ENCODE measurements at regions not wholly inside any gene's neighbourhood (a gene's known extent, or its start where the extent isn't known, plus 50 kb on each side); places are given as distances from the start of the nearest gene placed in this dataset.
"Not testable (repeated sequence)": the region's sequence is repeated elsewhere in the genome, so short reads cannot be mapped to it uniquely, and the experiment has no call there.

GRCh38 chrX:13482746-13483541 is 86.5 kb upstream of the EGFL6 start:
- no peak overlapping the region for H3K4ac ChIP-seq (ENCODE audit: low read depth, low read length)
- no peak overlapping the region for H4K8ac ChIP-seq (replicated peaks; ENCODE audit: insufficient read length, low read depth, low read length)
- peaks cover 3% of the 10 kb centered on the region; the same call in 1 of the 2 replicates for H3K4me1 ChIP-seq (ENCODE audit: insufficient read depth, low read length)
- no peaks in the 10 kb centered on the region for H3K79me2 ChIP-seq (ENCODE audit: insufficient read depth, low read length)
- H3T11ph ChIP-seq (ENCODE audit: low read length) = no peak overlapping the region
- no peak overlapping the region for H3K27ac ChIP-seq (ENCODE audit: insufficient read length, low read depth, low read length)
- H2BK12ac ChIP-seq (ENCODE audit: insufficient read length, low read depth, low read length) = no peak overlapping the region
- H3K18ac ChIP-seq (ENCODE audit: insufficient read length, low read depth, low read length) = no peak overlapping the region
- peaks cover 63 to 66% of the 10 kb centered on the region in 2 experiments for H3K9me3 Mint-ChIP-seq
- no peak overlapping the region for H3K9ac ChIP-seq (ENCODE audit: extremely low read depth, insufficient read length, low read length)
- no peak overlapping the region for H4K91ac ChIP-seq (ENCODE audit: insufficient read length, low read depth, low read length)
- no peak overlapping the region for H3K4me2 ChIP-seq (ENCODE audit: insufficient read depth, insufficient read length, low read length)
- no peak overlapping the region for H4K5ac ChIP-seq (ENCODE audit: insufficient read length, low read depth, low read length)
- no peaks in the 10 kb centered on the region for H4K20me1 ChIP-seq (ENCODE audit: control insufficient read depth, insufficient read depth, insufficient read length)
- no peak overlapping the region for H3K23ac ChIP-seq (ENCODE audit: insufficient read length, low read depth, low read length)
- no peak for DNase-seq
- H3K14ac ChIP-seq (ENCODE audit: insufficient read depth, low read length) = no peak overlapping the region
- no peaks in the 10 kb centered on the region for H3K79me1 ChIP-seq (ENCODE audit: insufficient read depth, low read depth, low read length, poor library complexity, severe bottlenecking)
- H2BK5ac ChIP-seq (ENCODE audit: insufficient read length, low read length) = no peak overlapping the region
- H3K9me3 ChIP-seq (ENCODE audit: control insufficient read depth, low read depth, low read length) = peaks cover 3% of the 10 kb centered on the region
- no CpG with 5 or more reads among the region's 9 CpGs for WGBS (ENCODE audit: extremely low coverage, insufficient read length, low lambda C conversion rate)
- H3K27ac Mint-ChIP-seq = no peak overlapping the region
- no peak overlapping the region for H3K4me3 Mint-ChIP-seq
- peaks cover 14 to 17% of the 10 kb centered on the region in 2 experiments for H3K4me1 Mint-ChIP-seq
- no peaks in the 10 kb centered on the region; the same call in 1 of the 2 replicates for H3K27me3 Mint-ChIP-seq (ENCODE audit: low read depth)
- no peaks in the 10 kb centered on the region for H3K23me2 ChIP-seq (ENCODE audit: insufficient read length, low read depth, low read length, poor library complexity, severe bottlenecking)
- H2AFZ ChIP-seq (ENCODE audit: low read length) = no peak overlapping the region
- H2AK5ac ChIP-seq (ENCODE audit: insufficient read length, low read length) = no peak overlapping the region
- H3K56ac ChIP-seq (ENCODE audit: insufficient read length, low read depth, low read length) = no peak overlapping the region
- no peak overlapping the region for H2BK20ac ChIP-seq (ENCODE audit: low read depth, low read length, poor library complexity, severe bottlenecking)
- H2BK120ac ChIP-seq (ENCODE audit: low read depth, low read length, poor library complexity, severe bottlenecking) = no peak overlapping the region
- no peak overlapping the region for H2BK15ac ChIP-seq (ENCODE audit: low read depth, low read length)
- TF ChIP-seq CTCF (conservative IDR thresholded peaks at IDR 0.05) = no peak
- H3K36me3 Mint-ChIP-seq (ENCODE audit: insufficient read depth in 1 of 3, low read depth in 3 of 3) = peaks cover 0 to 5% (median under 1%) of the 10 kb centered on the region in 3 experiments; a peak in 6 of 7 replicates
- no peaks in the 10 kb centered on the region for H3K27me3 ChIP-seq (ENCODE audit: insufficient read depth, low read length)

- not testable (repeated sequence) for H3K18ac ChIP-seq (ENCODE audit: insufficient read length, low read depth, low read length); H3K4me1 ChIP-seq (ENCODE audit: insufficient read depth, low read length); H4K20me1 ChIP-seq (ENCODE audit: control insufficient read depth, insufficient read depth, insufficient read length); DNase-seq; H3T11ph ChIP-seq (ENCODE audit: low read length); H3K27me3 ChIP-seq (ENCODE audit: insufficient read depth, low read length); H3K9me3 ChIP-seq (ENCODE audit: control insufficient read depth, low read depth, low read length); H3K4ac ChIP-seq (ENCODE audit: low read depth, low read length); H3K23ac ChIP-seq (ENCODE audit: insufficient read length, low read depth, low read length); H2BK120ac ChIP-seq (ENCODE audit: low read depth, low read length, poor library complexity, severe bottlenecking); H2BK12ac ChIP-seq (ENCODE audit: insufficient read length, low read depth, low read length); H3K4me2 ChIP-seq (ENCODE audit: insufficient read depth, insufficient read length, low read length); H3K27ac Mint-ChIP-seq; H3K27ac ChIP-seq (ENCODE audit: insufficient read length, low read depth, low read length); H3K4me3 Mint-ChIP-seq; H2AFZ ChIP-seq (ENCODE audit: low read length); H3K36me3 Mint-ChIP-seq (ENCODE audit: insufficient read depth in 1 of 3, low read depth in 3 of 3); H3K14ac ChIP-seq (ENCODE audit: insufficient read depth, low read length); H3K23me2 ChIP-seq (ENCODE audit: insufficient read length, low read depth, low read length, poor library complexity, severe bottlenecking); H2BK5ac ChIP-seq (ENCODE audit: insufficient read length, low read length); H4K5ac ChIP-seq (ENCODE audit: insufficient read length, low read depth, low read length); H4K8ac ChIP-seq (replicated peaks; ENCODE audit: insufficient read length, low read depth, low read length); H3K27me3 Mint-ChIP-seq (ENCODE audit: low read depth); H3K9ac ChIP-seq (ENCODE audit: extremely low read depth, insufficient read length, low read length); H2BK20ac ChIP-seq (ENCODE audit: low read depth, low read length, poor library complexity, severe bottlenecking); H2AK5ac ChIP-seq (ENCODE audit: insufficient read length, low read length); H4K91ac ChIP-seq (ENCODE audit: insufficient read length, low read depth, low read length); H3K79me2 ChIP-seq (ENCODE audit: insufficient read depth, low read length); H3K56ac ChIP-seq (ENCODE audit: insufficient read length, low read depth, low read length); H2BK15ac ChIP-seq (ENCODE audit: low read depth, low read length); H3K4me1 Mint-ChIP-seq; H3K79me1 ChIP-seq (ENCODE audit: insufficient read depth, low read depth, low read length, poor library complexity, severe bottlenecking)
- peaks cover 68 to 73% of the 10 kb centered on the region in 2 experiments for H3K9me3 Mint-ChIP-seq
- WGBS (ENCODE audit: extremely low coverage, insufficient read length, low lambda C conversion rate) = no CpG with 5 or more reads among the region's 2 CpGs
Measured at GRCh38 chrX:13480780-13481179, 88.6 kb upstream of the EGFL6 start.

Measured in H9 (cell line).